Thymus (tissue), 11 donors: ENCODE measurements at regions not wholly inside any gene's neighbourhood (a gene's known extent, or its start where the extent isn't known, plus 50 kb on each side); places are given as distances from the start of the nearest gene placed in this dataset.
"Not testable (repeated sequence)": the region's sequence is repeated elsewhere in the genome, so short reads cannot be mapped to it uniquely, and the experiment has no call there.

Source experiments
- DNase-seq, 9 donors: peaks; one replicate each; pipeline ENCODE4 v3.0.0-alpha.2; 2013; ENCODE audit warnings: low spot score in 9 of 9, low read depth in 6 of 9, missing footprints in 1 of 9
- H3K27ac ChIP-seq, 2 donors: one replicate each; pipeline ENCODE4 v1.5.1; 2013; ENCODE audit warnings: control low read depth in 1 of 2, low read depth in 1 of 2, low read length in 1 of 2, mild to moderate bottlenecking in 1 of 2, moderate library complexity in 1 of 2
- H3K27me3 ChIP-seq, 2 donors: one replicate each; pipeline ENCODE4 v1.5.1; 2013; ENCODE audit warnings: low read length in 1 of 2; ENCODE audit not compliant: control insufficient read depth in 2 of 2, insufficient read depth in 1 of 2
- H3K36me3 ChIP-seq, 2 donors: one replicate each; pipeline ENCODE4 v1.5.1; 2013; ENCODE audit warnings: low read length in 1 of 2, mild to moderate bottlenecking in 1 of 2, moderate library complexity in 1 of 2; ENCODE audit not compliant: control insufficient read depth in 2 of 2, insufficient read depth in 2 of 2
- H3K4me1 ChIP-seq, 2 donors: one replicate each; pipeline ENCODE4 v1.5.1; 2013; ENCODE audit warnings: low read length in 2 of 2; ENCODE audit not compliant: control insufficient read depth in 2 of 2, insufficient read depth in 2 of 2
- H3K4me3 ChIP-seq, 2 donors: one replicate each; pipeline ENCODE4 v1.5.1; 2013; ENCODE audit warnings: low read length in 2 of 2, control low read depth in 1 of 2, mild to moderate bottlenecking in 1 of 2
- H3K9me3 ChIP-seq, 2 donors: one replicate each; pipeline ENCODE4 v1.5.1; 2013; ENCODE audit warnings: low read length in 1 of 2, mild to moderate bottlenecking in 1 of 2; ENCODE audit not compliant: control insufficient read depth in 2 of 2, insufficient read depth in 1 of 2
- WGBS: extraction: QIAGEN DNeasy Blood & Tissue Kit; methylation state at CpG from one replicate; pipeline ENCODE4 v1.1.7; 2013; 5-methylcytosine and 5-hydroxymethylcytosine counted together
- donor health status: healthy.

DNA sequence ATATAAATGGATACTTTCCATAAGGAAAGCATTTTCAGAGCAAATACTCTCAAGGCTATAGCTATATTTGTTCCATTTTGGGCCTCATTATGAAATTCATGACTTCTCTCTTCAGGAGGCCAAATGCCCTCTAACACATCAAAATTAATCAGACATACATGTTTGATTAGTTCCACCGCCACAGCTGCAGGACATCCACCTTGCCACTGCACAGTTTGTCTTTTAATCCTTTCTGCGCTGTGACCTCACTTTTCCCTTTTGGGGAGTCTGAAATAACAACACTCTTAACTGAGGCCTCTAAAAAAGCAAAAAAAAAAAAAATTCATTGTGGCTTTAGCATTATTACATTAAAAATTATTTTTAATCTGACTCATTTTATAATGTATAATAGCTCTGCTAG, 279.1 kb upstream of the CDH12 start:
- Histone ChIP-seq H3K9me3 (peaks cover 0 to 3% of the 10 kb centered on the region in 2 donors), H3K4me3 (no peak overlapping the region), H3K27ac (no peak overlapping the region), H3K36me3 (no peaks in the 10 kb centered on the region), H3K27me3 (no peaks in the 10 kb centered on the region), H3K4me1 (no peaks in the 10 kb centered on the region)
- DNase-seq, result no peak
- WGBS, result 92% methylated on average over 2 of the region's 2 CpGs

DNA sequence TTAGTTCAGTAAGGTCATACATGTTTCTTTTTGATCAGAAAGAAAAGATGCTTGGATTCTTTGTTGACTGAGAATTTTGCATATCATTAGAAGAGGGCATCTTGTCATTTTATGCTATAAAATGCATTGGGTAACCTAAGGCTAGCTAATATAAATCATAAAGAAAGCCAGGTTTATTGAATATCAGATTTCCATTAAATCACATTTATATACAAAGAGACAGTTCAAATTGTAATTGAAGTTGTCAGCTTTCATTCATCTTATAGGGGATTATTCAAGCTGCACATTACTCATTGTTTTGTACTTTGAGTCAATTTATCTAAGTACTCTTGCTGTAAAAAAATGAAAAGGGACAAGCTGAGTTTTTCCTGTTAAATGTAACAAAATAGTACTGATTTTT, 259.1 kb upstream of the CDH12 start:
- Histone ChIP-seq H3K4me1 (no peaks in the 10 kb centered on the region), H3K27me3 (no peaks in the 10 kb centered on the region), H3K4me3 (no peak overlapping the region), H3K9me3 (no peaks in the 10 kb centered on the region), H3K27ac (no peak overlapping the region), H3K36me3 (no peaks in the 10 kb centered on the region)
- DNase-seq, result no peak

DNA sequence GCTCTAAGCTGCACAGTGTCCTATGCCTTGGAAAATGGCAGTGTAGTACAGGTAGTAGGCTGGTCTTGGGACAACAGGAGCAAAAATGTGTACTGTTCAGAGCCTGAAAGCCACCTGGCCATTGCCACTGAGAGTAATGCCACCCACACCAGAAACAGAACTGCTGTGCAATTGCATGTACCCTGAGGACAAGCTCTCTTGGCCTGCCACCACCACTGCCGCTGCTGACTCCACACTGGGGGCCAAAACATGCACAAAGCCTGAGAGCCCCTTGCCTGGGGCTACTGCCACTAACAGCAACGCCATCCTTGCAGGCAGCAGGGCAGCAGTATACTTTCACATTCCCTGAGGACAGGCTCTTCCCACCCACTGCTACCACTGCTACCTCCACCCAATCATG, 251.9 kb upstream of the CDH12 start:
- H3K9me3 ChIP-seq, result peaks cover 0 to 11% of the 10 kb centered on the region in 2 donors
- H3K4me1 ChIP-seq, result no peaks in the 10 kb centered on the region
- no peak overlapping the region for H3K4me3 ChIP-seq
- no peak overlapping the region for H3K27ac ChIP-seq
- WGBS, result 96% methylated on average over 2 of the region's 2 CpGs
- H3K27me3 ChIP-seq, result no peaks in the 10 kb centered on the region
- no peaks in the 10 kb centered on the region for H3K36me3 ChIP-seq
- DNase-seq, result no peak

DNA sequence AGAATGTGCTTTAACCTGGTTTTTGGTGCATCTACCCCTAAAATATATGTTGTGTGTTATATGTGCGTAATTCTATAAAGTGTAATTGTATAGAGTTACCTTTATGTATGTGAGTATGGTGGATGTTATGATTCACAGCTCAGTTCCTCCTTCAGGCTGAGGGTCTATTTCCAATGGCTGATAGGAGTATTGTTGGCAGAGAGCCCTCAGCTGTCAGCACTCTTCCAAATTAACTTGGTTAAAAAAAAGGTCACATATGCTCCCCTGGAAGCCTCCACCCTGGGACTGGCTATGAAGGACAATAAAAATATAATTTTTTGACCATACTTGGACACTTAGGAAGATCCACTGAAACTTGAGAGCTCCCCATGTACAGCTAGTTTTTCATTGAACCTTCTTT, 250.4 kb upstream of the CDH12 start:
- Histone ChIP-seq H3K9me3 (peaks cover 0 to 11% of the 10 kb centered on the region in 2 donors), H3K36me3 (no peaks in the 10 kb centered on the region), H3K4me3 (no peak overlapping the region), H3K4me1 (no peaks in the 10 kb centered on the region), H3K27me3 (no peaks in the 10 kb centered on the region), H3K27ac (no peak overlapping the region)
- DNase-seq, result no peak
- WGBS, result 89% methylated on average over 1 of the region's 1 CpG

DNA sequence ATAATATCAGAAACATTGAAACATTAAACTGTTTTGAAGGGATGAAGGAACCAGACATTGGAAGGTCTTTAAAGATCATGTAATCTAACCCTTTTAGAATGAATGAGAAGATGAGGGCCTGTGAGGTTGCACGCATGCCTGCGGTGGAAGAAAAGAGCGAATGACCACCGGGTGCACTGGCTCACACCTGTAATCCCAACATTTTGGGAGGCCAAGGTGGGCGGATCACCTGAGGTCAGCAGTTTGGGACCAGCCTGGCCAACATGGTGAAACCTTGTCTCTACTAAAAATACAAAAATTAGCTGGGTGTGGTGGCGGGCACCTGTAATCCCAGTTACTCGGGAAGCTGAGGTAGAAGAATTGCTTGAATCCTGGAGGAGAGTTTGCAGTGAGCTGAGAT, 242.3 kb upstream of the CDH12 start:
- H3K4me1 ChIP-seq, H3K36me3 ChIP-seq, H3K27ac ChIP-seq, H3K9me3 ChIP-seq, H3K27me3 ChIP-seq, H3K4me3 ChIP-seq, DNase-seq: not testable (repeated sequence)
- 95% methylated on average over 7 of the region's 7 CpGs for WGBS

DNA sequence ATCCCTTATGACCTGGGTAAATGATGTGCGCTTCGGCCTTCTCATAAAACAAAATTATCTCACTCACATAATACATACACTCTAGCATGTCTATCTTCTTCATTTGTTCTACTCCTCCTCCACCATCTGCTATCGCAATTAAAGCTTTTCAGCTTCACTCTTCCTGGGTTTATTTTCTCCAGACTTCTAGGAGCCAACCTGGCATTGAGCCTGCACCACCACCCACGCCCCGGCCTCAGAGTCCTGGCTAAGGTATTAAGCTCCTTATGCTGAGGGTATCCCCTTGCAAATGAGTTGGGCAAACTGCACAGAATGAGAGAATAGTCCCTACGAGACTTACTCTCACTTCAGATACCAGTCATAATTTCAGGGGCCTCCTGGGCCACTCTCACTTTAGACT, 236.1 kb upstream of the CDH12 start:
- no peak overlapping the region for H3K4me3 ChIP-seq
- no peak for DNase-seq
- H3K27ac ChIP-seq, result no peak overlapping the region
- H3K27me3 ChIP-seq, result no peaks in the 10 kb centered on the region
- H3K36me3 ChIP-seq, result no peaks in the 10 kb centered on the region
- no peaks in the 10 kb centered on the region for H3K9me3 ChIP-seq
- no peaks in the 10 kb centered on the region for H3K4me1 ChIP-seq
- WGBS, result 95% methylated on average over 6 of the region's 6 CpGs

DNA sequence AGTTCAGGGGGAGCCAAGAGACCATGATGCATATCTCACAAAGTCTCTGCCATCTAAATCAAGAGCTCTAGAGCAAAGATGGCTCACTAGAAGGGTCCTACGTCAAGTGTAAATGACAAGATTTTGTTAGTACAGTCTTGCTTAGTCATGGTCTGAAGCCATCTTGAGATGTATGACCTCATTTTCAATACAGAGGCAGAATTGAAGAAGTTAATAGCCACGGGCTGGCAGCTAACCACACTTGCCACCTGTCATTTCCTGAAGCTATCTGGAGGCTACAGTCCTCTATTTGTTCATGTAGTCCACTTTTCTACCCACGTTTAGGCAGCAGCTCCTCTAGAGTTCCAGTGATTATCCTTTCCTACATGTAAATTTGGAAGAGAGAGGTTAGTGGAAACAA, 231.7 kb upstream of the CDH12 start:
- H3K27ac ChIP-seq, result no peak overlapping the region

DNA sequence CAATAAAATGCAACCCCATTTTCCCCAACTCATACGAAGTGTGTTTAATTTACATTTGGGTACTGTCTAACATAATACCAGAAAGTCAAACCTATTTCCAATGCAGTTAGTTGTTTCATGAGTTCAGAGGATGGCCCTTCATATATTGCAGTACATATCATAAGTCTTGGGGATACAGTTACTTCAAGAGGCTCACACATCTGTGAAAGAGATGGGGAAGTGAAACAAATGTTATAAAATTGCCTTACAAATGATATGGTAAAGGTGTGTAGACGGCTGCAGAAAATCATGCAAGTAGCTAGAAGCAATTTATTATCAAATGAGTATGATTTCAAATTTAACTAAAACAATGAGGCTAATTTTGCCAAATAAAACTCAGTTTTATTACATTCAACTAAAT, 219.0 kb upstream of the CDH12 start:
- Histone ChIP-seq H3K36me3 (no peaks in the 10 kb centered on the region), H3K9me3 (no peaks in the 10 kb centered on the region), H3K4me1 (no peaks in the 10 kb centered on the region), H3K27ac (no peak overlapping the region), H3K4me3 (no peak overlapping the region), H3K27me3 (no peaks in the 10 kb centered on the region)
- no peak for DNase-seq
- 88% methylated on average over 2 of the region's 2 CpGs for WGBS

More for the DNA sequence above, 231.7 kb upstream of the CDH12 start:
- no peaks in the 10 kb centered on the region for H3K9me3 ChIP-seq
- no peaks in the 10 kb centered on the region for H3K36me3 ChIP-seq
- no peaks in the 10 kb centered on the region for H3K4me1 ChIP-seq
- H3K4me3 ChIP-seq, result no peak overlapping the region
- no peaks in the 10 kb centered on the region for H3K27me3 ChIP-seq
- WGBS, result 13% methylated on average over 3 of the region's 3 CpGs
- DNase-seq, result no peak

DNA sequence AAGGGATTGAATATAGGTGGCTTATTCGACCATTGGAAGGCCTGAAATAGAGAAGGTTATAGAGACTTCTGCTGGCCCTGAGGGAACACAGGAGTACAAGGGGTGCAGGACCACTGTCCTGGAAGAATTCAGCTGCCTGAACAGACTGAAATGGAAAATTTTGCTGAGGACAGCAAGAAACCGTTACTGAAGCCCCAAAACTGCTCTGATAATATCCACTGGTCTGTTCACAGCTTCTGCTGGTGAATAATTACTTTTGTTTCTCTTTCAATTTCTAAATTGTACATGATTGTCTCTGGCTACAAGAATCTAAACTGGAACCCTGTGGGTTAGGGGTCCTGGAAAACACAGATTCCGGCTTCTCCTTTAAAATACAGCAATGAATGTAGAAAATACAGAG, 218.5 kb upstream of the CDH12 start:
- Histone ChIP-seq H3K27me3 (no peaks in the 10 kb centered on the region), H3K27ac (no peak overlapping the region), H3K4me1 (no peaks in the 10 kb centered on the region), H3K36me3 (no peaks in the 10 kb centered on the region), H3K9me3 (no peaks in the 10 kb centered on the region), H3K4me3 (no peak overlapping the region)
- DNase-seq, result no peak
- WGBS, result 76% methylated on average over 3 of the region's 3 CpGs

DNA sequence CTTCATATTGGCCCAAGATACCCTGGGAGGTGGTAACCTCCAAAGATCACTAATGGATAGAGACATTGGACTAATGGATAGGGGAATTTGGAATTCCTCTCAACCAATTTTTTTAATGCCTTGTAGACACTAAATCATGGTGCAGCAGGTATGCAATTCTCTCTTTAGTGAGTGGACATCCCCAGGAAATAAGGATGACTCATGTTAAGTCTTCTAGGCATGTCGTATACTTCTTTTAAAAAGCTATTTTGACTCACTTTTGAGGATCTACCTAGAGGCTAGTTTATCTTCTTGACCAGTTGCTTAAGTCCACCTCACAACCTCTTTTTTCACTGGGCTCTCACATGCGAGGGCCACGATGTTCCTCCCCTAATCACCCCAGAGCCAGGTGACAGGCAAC, 211.6 kb upstream of the CDH12 start:
- no peak for DNase-seq
- Histone ChIP-seq H3K27me3 (no peaks in the 10 kb centered on the region), H3K9me3 (no peaks in the 10 kb centered on the region), H3K4me1 (no peaks in the 10 kb centered on the region), H3K27ac (no peak overlapping the region), H3K4me3 (no peak overlapping the region), H3K36me3 (no peaks in the 10 kb centered on the region)
- WGBS, result 90% methylated on average over 3 of the region's 3 CpGs
